Smooth muscle cell (in vitro differentiated cells): ENCODE measurements at regions not wholly inside any gene's neighbourhood (a gene's known extent, or its start where the extent isn't known, plus 50 kb on each side); places are given as distances from the start of the nearest gene placed in this dataset.

Experiments used
- DNase-seq: peaks from one replicate; lab custom pipeline; 2025; ENCODE audit not compliant: unreplicated experiment; lab: John Stamatoyannopoulos, UW
- H2AFZ ChIP-seq: fragments of 200-600 bp; sonication (generic); 2 replicates; pipeline ENCODE4 v1.6.0; 2016; ENCODE audit warnings: antibody characterized with exemption, low read depth, mild to moderate bottlenecking
- H3F3A ChIP-seq: fragments of 200-600 bp; sonication (generic); 2 replicates; pipeline ENCODE4 v1.6.0; 2017; ENCODE audit warnings: antibody characterized with exemption, low read depth
- H3K27ac ChIP-seq: fragments of 200-600 bp; sonication (generic); 2 replicates; pipeline ENCODE4 v1.5.1; 2016; ENCODE audit warnings: low read depth, mild to moderate bottlenecking
- H3K27me3 ChIP-seq: fragments of 200-600 bp; sonication (generic); 2 replicates; pipeline ENCODE4 v1.6.1; 2016; ENCODE audit warnings: low read depth, mild to moderate bottlenecking
- H3K36me3 ChIP-seq: fragments of 200-600 bp; sonication (generic); 2 replicates; pipeline ENCODE4 v1.5.1; 2016; ENCODE audit warnings: low read depth
- H3K4me1 ChIP-seq: fragments of 200-600 bp; sonication (generic); 2 replicates; pipeline ENCODE4 v1.5.1; 2016; ENCODE audit warnings: low read depth
- H3K4me2 ChIP-seq: fragments of 200-600 bp; sonication (generic); 2 replicates; pipeline ENCODE4 v1.6.0; 2016; ENCODE audit warnings: mild to moderate bottlenecking
- H3K4me3 ChIP-seq: fragments of 200-600 bp; sonication (generic); 2 replicates; pipeline ENCODE4 v1.5.1; 2016; ENCODE audit warnings: mild to moderate bottlenecking
- H3K79me2 ChIP-seq: fragments of 200-600 bp; sonication (generic); 2 replicates; pipeline ENCODE4 v1.6.0; 2016; ENCODE audit warnings: low read depth, mild to moderate bottlenecking
- H3K9ac ChIP-seq: fragments of 200-600 bp; sonication (generic); 2 replicates; pipeline ENCODE4 v1.6.0; 2016; ENCODE audit warnings: low read depth
- H3K9me3 ChIP-seq: fragments of 200-600 bp; sonication (generic); replicated peaks from 2 replicates; pipeline ENCODE4 v1.5.1; 2016; ENCODE audit warnings: low read depth
- H4K20me1 ChIP-seq: fragments of 200-600 bp; sonication (generic); 2 replicates; pipeline ENCODE4 v1.6.0; 2016; ENCODE audit warnings: low read depth
- CTCF ChIP-seq: fragments of 200-600 bp; sonication (generic); IDR thresholded peaks from 2 replicates; pipeline ENCODE4 v1.5.1; 2017; ENCODE audit warnings: borderline replicate concordance, mild to moderate bottlenecking, antibody characterized with exemption; ENCODE audit not compliant: insufficient read depth, poor library complexity, severe bottlenecking
- WGBS: methylation state at CpG from one replicate; pipeline ENCODE4 v1.1.7; 2016; ENCODE audit warnings: low lambda C conversion rate; 5-methylcytosine and 5-hydroxymethylcytosine counted together

- H4K20me1 ChIP-seq = no peaks in the 10 kb centered on the region
- H3K79me2 ChIP-seq = no peaks in the 10 kb centered on the region
- 94% methylated on average over 2 of the region's 2 CpGs for WGBS
Observed at GRCh38 chr2:156132130-156132529, 200.4 kb downstream of the NR4A2 start.

GRCh38 chr2:156129227-156129626 lies 203.3 kb downstream of the NR4A2 start:
- H3K4me3 ChIP-seq = no peak overlapping the region
- H3F3A ChIP-seq = no peaks in the 10 kb centered on the region
- DNase-seq = no peak
- H3K36me3 ChIP-seq = no peaks in the 10 kb centered on the region
- no peaks in the 10 kb centered on the region for H3K79me2 ChIP-seq
- no peak overlapping the region for H3K9ac ChIP-seq
- no peak overlapping the region for H3K27ac ChIP-seq
- H4K20me1 ChIP-seq = no peaks in the 10 kb centered on the region
- H2AFZ ChIP-seq = no peak overlapping the region
- no peaks in the 10 kb centered on the region for H3K9me3 ChIP-seq
- H3K4me2 ChIP-seq = no peak overlapping the region
- no peak for TF ChIP-seq CTCF
- no peaks in the 10 kb centered on the region for H3K27me3 ChIP-seq
- 71% methylated on average over 2 of the region's 2 CpGs for WGBS
- H3K4me1 ChIP-seq = no peaks in the 10 kb centered on the region

More at GRCh38 chr2:156132130-156132529, 200.4 kb downstream of the NR4A2 start:
- DNase-seq = no peak
- no peaks in the 10 kb centered on the region for H3K4me1 ChIP-seq
- H3F3A ChIP-seq = no peaks in the 10 kb centered on the region
- TF ChIP-seq CTCF = no peak
- H3K4me3 ChIP-seq = no peak overlapping the region
- no peak overlapping the region for H2AFZ ChIP-seq
- no peak overlapping the region for H3K4me2 ChIP-seq
- H3K27ac ChIP-seq = no peak overlapping the region
- no peaks in the 10 kb centered on the region for H3K27me3 ChIP-seq
- no peaks in the 10 kb centered on the region for H3K36me3 ChIP-seq
- H3K9me3 ChIP-seq = no peaks in the 10 kb centered on the region
- H3K9ac ChIP-seq = no peak overlapping the region

- Histone ChIP-seq H3K4me1 (no peaks in the 10 kb centered on the region), H4K20me1 (no peaks in the 10 kb centered on the region), H3K9me3 (no peaks in the 10 kb centered on the region), H3K9ac (no peak overlapping the region), H3K27ac (no peak overlapping the region), H3K4me3 (no peak overlapping the region), H3K36me3 (no peaks in the 10 kb centered on the region), H3F3A (no peaks in the 10 kb centered on the region), H2AFZ (no peak overlapping the region), H3K79me2 (no peaks in the 10 kb centered on the region), H3K4me2 (no peak overlapping the region), H3K27me3 (no peaks in the 10 kb centered on the region)
- 79% methylated on average over 7 of the region's 7 CpGs for WGBS
- TF ChIP-seq CTCF = no peak
- no peak for DNase-seq
Observed at GRCh38 chr2:156125018-156125417, 207.5 kb downstream of the NR4A2 start.

GRCh38 chr2:156124458-156124857 lies 208.1 kb downstream of the NR4A2 start:
- H3K27ac ChIP-seq = no peak overlapping the region
- no peak overlapping the region for H2AFZ ChIP-seq
- no peaks in the 10 kb centered on the region for H3K27me3 ChIP-seq
- no peaks in the 10 kb centered on the region for H3K36me3 ChIP-seq
- DNase-seq = no peak
- H3K4me1 ChIP-seq = no peaks in the 10 kb centered on the region
- H3K9ac ChIP-seq = no peak overlapping the region
- no peak for TF ChIP-seq CTCF
- no peaks in the 10 kb centered on the region for H3K79me2 ChIP-seq
- no peaks in the 10 kb centered on the region for H4K20me1 ChIP-seq
- H3K4me3 ChIP-seq = no peak overlapping the region
- H3K4me2 ChIP-seq = no peak overlapping the region
- no peaks in the 10 kb centered on the region for H3K9me3 ChIP-seq
- H3F3A ChIP-seq = no peaks in the 10 kb centered on the region
